ENCODE measurements at regions not wholly inside any gene's neighbourhood (a gene's known extent, or its start where the extent isn't known, plus 50 kb on each side); places are given as distances from the start of the nearest gene placed in this dataset.
"Not testable (repeated sequence)": the region's sequence is repeated elsewhere in the genome, so short reads cannot be mapped to it uniquely, and the experiment has no call there.

DNA sequence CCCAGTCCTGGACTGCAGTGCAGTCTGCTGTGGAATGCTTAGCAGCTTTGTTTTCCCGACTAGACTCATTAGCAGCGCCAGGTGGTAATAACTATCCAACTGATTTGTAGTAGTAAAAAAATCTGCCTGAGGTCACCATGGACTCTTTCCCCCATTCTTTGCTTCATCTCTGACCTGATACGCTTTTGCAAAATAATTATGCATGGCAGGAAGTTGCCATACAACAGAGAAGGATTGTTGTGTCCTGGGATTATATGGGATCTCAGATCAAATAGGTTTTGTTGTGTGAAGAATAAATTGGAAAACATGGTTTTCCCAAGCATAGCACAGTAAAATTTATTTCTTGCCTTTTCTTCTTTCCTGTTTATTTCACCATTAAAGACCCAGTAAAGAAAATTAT, 72.4 kb upstream of the ATP5MC3 start:
- no peak for DNase-seq (ENCODE audit: low spot score)

- peak; percentile 29 for DNase-seq (ENCODE audit: low spot score)
Observed at GRCh38 chr2:175251425-175252041, 70.0 kb upstream of the ATP5MC3 start.

DNA sequence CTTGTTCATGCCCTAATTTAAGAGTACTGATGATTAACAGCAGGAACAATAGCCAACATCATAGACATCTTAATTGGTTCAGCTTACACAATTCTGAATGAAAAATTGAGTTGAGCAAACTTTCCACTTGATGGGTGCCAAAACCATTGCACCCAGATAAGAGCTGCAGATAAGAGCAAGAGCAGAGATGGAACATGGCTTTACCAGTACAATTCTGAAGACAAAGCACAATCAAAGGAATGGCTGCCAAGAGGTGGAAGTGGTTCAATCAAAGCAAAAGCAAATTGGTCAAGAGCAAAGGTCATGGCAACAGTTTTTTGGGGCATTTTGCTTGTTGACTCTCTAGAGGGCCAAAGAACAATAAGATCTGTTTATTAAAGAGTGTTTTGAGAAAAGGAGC, 65.6 kb upstream of the ATP5MC3 start:
- no peak for DNase-seq (ENCODE audit: low spot score)

DNA sequence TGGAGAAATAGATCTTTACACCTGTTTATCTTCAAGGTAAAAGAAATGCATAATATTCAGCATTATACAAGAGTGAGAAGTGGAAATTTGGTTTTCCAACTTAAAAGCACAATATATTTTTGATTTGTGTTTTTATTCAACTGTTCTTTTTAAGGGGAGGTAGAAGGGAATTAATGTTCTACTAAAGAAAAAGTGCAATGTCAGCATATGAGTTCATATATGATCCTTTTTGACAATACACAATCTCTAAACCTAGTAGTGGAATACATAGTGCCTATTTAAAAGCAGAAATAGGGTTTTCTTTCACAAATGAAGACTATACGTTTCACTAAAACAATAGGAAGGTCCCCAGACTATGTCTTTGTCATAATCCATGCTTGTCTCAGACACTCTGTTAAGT, 63.2 kb upstream of the ATP5MC3 start:
- no peak for DNase-seq (ENCODE audit: low spot score)

GRCh38 chr2:175241691-175242090, 60.2 kb upstream of the ATP5MC3 start:
- DNase-seq (ENCODE audit: low spot score), result no peak

DNA sequence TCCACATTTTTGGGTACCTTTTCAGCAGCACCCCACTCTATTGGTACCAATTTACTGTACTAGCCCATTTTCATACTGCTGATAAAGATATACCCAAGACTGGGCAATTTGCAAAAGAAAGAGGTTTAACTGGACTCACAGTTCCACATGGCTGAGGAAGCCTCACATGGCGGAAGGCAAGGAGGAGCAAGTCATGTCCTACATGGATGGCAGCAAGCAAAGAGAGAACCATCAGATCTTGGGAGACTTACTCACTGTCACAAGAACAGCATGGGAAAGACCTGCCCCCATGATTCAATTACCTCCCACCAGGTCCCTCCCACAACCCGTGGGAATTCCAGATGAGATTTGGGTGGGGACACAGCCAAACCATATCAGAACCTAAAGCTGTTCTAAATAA, 58.5 kb upstream of the ATP5MC3 start:
- DNase-seq (ENCODE audit: low spot score), result not testable (repeated sequence)

GRCh38 chr2:175236930-175237329, 55.4 kb upstream of the ATP5MC3 start:
- DNase-seq (ENCODE audit: low spot score), result no peak

DNA sequence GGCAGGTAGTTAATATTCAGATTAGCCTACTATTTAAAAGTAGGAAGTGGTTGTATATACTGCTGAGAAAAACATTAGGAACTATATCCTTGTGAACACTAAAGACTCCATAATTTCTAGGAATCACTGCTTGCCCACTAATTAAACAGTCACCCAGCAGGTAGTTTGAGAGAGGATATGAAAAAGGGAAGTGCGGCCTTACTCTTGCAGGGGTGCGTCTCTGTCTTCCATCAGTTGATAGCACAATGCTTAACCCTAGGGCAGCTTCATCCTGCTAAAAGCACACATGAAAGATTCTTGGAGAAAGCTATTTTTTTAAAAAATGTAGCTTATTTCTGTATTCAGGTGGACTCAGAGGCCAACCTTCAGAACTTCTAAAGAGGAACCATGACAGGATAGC, 53.1 kb upstream of the ATP5MC3 start:
- DNase-seq (ENCODE audit: low spot score), result no peak

GRCh38 chr2:175234153-175234552, 52.6 kb upstream of the ATP5MC3 start:
- no peak for DNase-seq (ENCODE audit: low spot score)

GRCh38 chr2:175233135-175233719, 51.7 kb upstream of the ATP5MC3 start:
- no peak for DNase-seq (ENCODE audit: low spot score)

Measured in iPS-NIHi11 (cell line).